T-helper 1 cell (primary cell): ENCODE measurements at regions not wholly inside any gene's neighbourhood (a gene's known extent, or its start where the extent isn't known, plus 50 kb on each side); places are given as distances from the start of the nearest gene placed in this dataset.
A peak's percentile ranks its signal among the peaks of the same experiment; 100 is the strongest.
"Not testable (repeated sequence)": the region's sequence is repeated elsewhere in the genome, so short reads cannot be mapped to it uniquely, and the experiment has no call there.

Source experiments
- DNase-seq, 5 donors: peaks; one replicate each; pipeline ENCODE4 v3.0.0-alpha.2; 2012 to 2020

- not testable (repeated sequence) for DNase-seq
Observed at GRCh38 chr5:102047073-102047472, 249.0 kb downstream of the SLCO4C1 start.

- DNase-seq = no peak
Observed at GRCh38 chr5:102040326-102040725, 255.8 kb downstream of the SLCO4C1 start.

- no peak for DNase-seq
Observed at GRCh38 chr5:102036927-102037326, 259.2 kb downstream of the SLCO4C1 start.

GRCh38 chr5:102031711-102032110 lies 264.4 kb downstream of the SLCO4C1 start:
- DNase-seq = no peak

- DNase-seq = no peak
Observed at GRCh38 chr5:102018690-102019089, 277.4 kb downstream of the SLCO4C1 start.

GRCh38 chr5:102018279-102018678 lies 277.8 kb downstream of the SLCO4C1 start:
- no peak for DNase-seq

- no peak for DNase-seq
Observed at GRCh38 chr5:102014371-102014770, 281.7 kb downstream of the SLCO4C1 start.

GRCh38 chr5:102010644-102011043 lies 285.4 kb downstream of the SLCO4C1 start:
- no peak for DNase-seq

- DNase-seq = no peak
Observed at GRCh38 chr5:101997235-101997634, 298.8 kb downstream of the SLCO4C1 start.

GRCh38 chr5:101995585-101995984 lies 300.5 kb downstream of the SLCO4C1 start:
- DNase-seq = no peak

GRCh38 chr5:101991486-101991885 lies 304.6 kb downstream of the SLCO4C1 start:
- DNase-seq = no peak

GRCh38 chr5:101989659-101990058 lies 306.4 kb downstream of the SLCO4C1 start:
- no peak for DNase-seq

- DNase-seq = peak in 1 of 5 donors; percentile 15
Observed at GRCh38 chr5:101977729-101978345, 318.2 kb downstream of the SLCO4C1 start.

- no peak for DNase-seq
Observed at GRCh38 chr5:101976933-101977332, 319.2 kb downstream of the SLCO4C1 start.

GRCh38 chr5:101969742-101970141 lies 326.3 kb downstream of the SLCO4C1 start:
- no peak for DNase-seq

- no peak for DNase-seq
Observed at GRCh38 chr5:101966476-101966875, 329.6 kb downstream of the SLCO4C1 start.

- no peak for DNase-seq
Observed at GRCh38 chr5:101955891-101956290, 340.2 kb downstream of the SLCO4C1 start.

- no peak for DNase-seq
Observed at GRCh38 chr5:101950019-101950418, 346.1 kb downstream of the SLCO4C1 start.

GRCh38 chr5:101948615-101949014 lies 347.5 kb downstream of the SLCO4C1 start:
- DNase-seq = no peak

GRCh38 chr5:101943784-101944183 lies 352.3 kb downstream of the SLCO4C1 start:
- DNase-seq = peak in 1 of 5 donors; percentile 16

GRCh38 chr5:101942321-101942882 lies 353.7 kb downstream of the SLCO4C1 start:
- peak in 1 of 5 donors; percentile 15 for DNase-seq

- DNase-seq = no peak
Observed at GRCh38 chr5:101937041-101937440, 359.0 kb downstream of the SLCO4C1 start.

GRCh38 chr5:101935086-101935485 lies 361.0 kb downstream of the SLCO4C1 start:
- no peak for DNase-seq

- DNase-seq = no peak
Observed at GRCh38 chr5:101932599-101932998, 363.5 kb downstream of the SLCO4C1 start.

- no peak for DNase-seq
Observed at GRCh38 chr5:101929628-101930027, 366.5 kb downstream of the SLCO4C1 start.
